Activated T-helper 1 cell treated with anti-CD3 and anti-CD28 coated beads, Interleukin-2, amount 50 U/mL, for 16 hours (primary cell): ENCODE measurements at regions not wholly inside any gene's neighbourhood (a gene's known extent, or its start where the extent isn't known, plus 50 kb on each side); places are given as distances from the start of the nearest gene placed in this dataset.

Experiments
- DNase-seq, 2 donors: peaks; one replicate each; pipeline ENCODE4 v3.0.0-alpha.2; 2020; ENCODE audit warnings: low read depth in 1 of 2, low spot score in 1 of 2

GRCh38 chr6:119566546-119567260 is 217.1 kb upstream of the MAN1A1 start:
- DNase-seq: no peak

GRCh38 chr6:119565893-119566292 is 216.3 kb upstream of the MAN1A1 start:
- DNase-seq: no peak

GRCh38 chr6:119562168-119562567 is 212.6 kb upstream of the MAN1A1 start:
- no peak for DNase-seq

GRCh38 chr6:119559586-119559985 is 210.0 kb upstream of the MAN1A1 start:
- DNase-seq: no peak

GRCh38 chr6:119557239-119557638 is 207.7 kb upstream of the MAN1A1 start:
- no peak for DNase-seq

- DNase-seq: no peak
Measured at GRCh38 chr6:119552021-119552420, 202.5 kb upstream of the MAN1A1 start.

- no peak for DNase-seq
Measured at GRCh38 chr6:119547024-119547423, 197.5 kb upstream of the MAN1A1 start.

GRCh38 chr6:119545245-119545644 is 195.7 kb upstream of the MAN1A1 start:
- DNase-seq: no peak

GRCh38 chr6:119544325-119545175 is 195.0 kb upstream of the MAN1A1 start:
- no peak for DNase-seq

- DNase-seq: no peak
Measured at GRCh38 chr6:119543332-119543731, 193.8 kb upstream of the MAN1A1 start.

GRCh38 chr6:119542037-119542436 is 192.5 kb upstream of the MAN1A1 start:
- no peak for DNase-seq

GRCh38 chr6:119541132-119541905 is 191.8 kb upstream of the MAN1A1 start:
- DNase-seq: no peak

- no peak for DNase-seq
Measured at GRCh38 chr6:119540417-119540816, 190.9 kb upstream of the MAN1A1 start.

GRCh38 chr6:119539066-119539746 is 189.6 kb upstream of the MAN1A1 start:
- no peak for DNase-seq

GRCh38 chr6:119536666-119537065 is 187.1 kb upstream of the MAN1A1 start:
- DNase-seq: no peak

GRCh38 chr6:119535332-119535731 is 185.8 kb upstream of the MAN1A1 start:
- DNase-seq: no peak

GRCh38 chr6:119533603-119534279 is 184.2 kb upstream of the MAN1A1 start:
- no peak for DNase-seq

- no peak for DNase-seq
Measured at GRCh38 chr6:119527231-119527578, 177.6 kb upstream of the MAN1A1 start.

GRCh38 chr6:119526561-119527230 is 177.1 kb upstream of the MAN1A1 start:
- DNase-seq: no peak

GRCh38 chr6:119524410-119524809 is 174.8 kb upstream of the MAN1A1 start:
- no peak for DNase-seq
